NCI-H146 treated with DMSO at 0.1 percent for 48 hours (cell line): ENCODE measurements at regions not wholly inside any gene's neighbourhood (a gene's known extent, or its start where the extent isn't known, plus 50 kb on each side); places are given as distances from the start of the nearest gene placed in this dataset.
"Not testable (repeated sequence)": the region's sequence is repeated elsewhere in the genome, so short reads cannot be mapped to it uniquely, and the experiment has no call there.

Source experiments
- DNase-seq: peaks from one replicate; lab custom pipeline; 2025; ENCODE audit not compliant: unreplicated experiment; lab: John Stamatoyannopoulos, UW

DNA sequence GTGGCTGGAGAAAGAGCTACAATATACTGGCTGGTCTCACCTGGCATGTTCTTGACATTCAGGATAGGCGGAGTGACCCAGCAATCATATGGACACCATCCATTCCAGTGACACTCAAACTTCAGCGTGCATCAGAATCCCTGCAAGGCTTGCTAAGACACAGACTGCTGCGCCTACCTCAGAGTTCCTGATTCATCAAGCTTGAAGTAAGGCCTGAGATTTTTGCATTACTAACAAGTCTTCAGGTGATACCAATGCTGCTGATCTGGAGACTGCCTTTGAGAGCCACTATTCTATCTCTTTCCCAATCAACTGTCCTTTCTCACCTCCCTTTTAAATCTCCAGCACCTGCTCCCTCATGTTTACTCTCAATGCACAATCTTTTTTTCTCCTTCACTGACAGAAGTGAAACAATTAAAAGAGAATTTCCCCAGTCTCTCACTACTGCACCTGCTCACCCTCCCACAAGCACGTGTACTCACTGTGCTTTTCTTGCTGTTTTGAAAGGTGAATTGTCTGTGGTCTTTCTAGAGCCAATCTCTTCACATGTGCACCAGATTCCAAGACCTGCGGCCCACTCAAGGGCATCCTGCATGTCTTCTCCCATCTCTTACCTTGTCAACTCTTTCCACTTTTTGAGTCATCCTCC lies 519.2 kb downstream of the TTLL7 start:
- DNase-seq, result peak; percentile 15

DNA sequence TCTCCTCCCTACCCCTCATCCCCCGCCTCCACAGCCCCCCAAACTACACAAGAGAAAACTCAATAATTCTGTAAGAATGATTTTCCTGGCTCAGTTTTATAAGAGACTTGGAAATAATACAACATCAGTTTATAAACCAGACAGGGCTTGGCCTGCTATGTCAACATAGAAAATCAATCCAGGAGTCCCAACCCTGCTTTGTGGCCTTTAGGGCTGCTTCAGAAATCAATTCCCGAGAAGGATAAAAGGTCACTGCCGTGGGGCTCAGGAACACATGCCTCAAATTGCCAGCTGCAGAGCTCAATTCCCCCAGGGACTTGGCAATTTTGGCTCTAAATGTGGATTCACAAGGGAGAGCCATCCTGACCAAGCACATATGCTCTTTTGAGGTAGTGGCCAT lies 520.8 kb downstream of the TTLL7 start:
- DNase-seq, result not testable (repeated sequence)

GRCh38 chr1:83476518-83476917 lies 522.4 kb downstream of the TTLL7 start:
- DNase-seq, result not testable (repeated sequence)

GRCh38 chr1:83474946-83475345 lies 524.0 kb downstream of the TTLL7 start:
- DNase-seq, result not testable (repeated sequence)

DNA sequence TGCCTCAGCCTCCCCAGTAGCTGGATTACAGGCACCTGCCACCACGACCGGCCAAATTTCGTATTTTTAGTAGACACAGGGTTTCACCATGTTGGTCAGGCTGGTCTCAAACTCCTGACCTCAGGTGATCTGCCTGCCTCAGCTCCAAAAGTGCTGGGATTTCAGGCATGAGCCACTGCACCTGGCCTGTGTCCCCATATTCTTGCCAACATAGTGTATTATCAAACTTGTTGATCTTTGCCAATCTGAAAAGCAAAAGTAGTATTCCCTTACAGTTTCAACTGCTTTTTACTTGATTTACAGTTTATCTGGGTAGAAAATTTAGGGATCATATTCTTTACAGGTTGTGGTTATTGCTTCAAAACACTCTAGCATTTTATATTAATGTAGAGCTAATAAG lies 524.9 kb downstream of the TTLL7 start:
- not testable (repeated sequence) for DNase-seq

GRCh38 chr1:83472066-83472465 lies 526.9 kb downstream of the TTLL7 start:
- not testable (repeated sequence) for DNase-seq

DNA sequence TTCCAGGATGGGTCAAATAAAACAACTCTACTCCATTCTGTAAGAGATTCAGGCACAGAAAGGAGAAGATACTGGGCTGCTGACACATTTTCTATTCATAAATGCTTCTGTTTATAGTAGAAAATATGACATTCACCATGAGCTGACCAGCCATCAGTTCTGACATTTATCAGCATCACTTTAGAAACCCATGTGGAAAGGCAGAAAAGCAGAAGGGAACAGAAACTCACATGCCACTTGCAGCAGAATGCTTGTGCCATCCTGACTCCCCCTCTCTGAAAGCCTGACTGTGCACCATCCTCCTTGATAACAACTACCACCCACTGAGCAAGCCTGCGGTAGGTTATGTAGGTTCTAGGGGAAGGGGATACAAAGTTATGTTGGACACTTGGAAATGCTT lies 527.7 kb downstream of the TTLL7 start:
- not testable (repeated sequence) for DNase-seq

DNA sequence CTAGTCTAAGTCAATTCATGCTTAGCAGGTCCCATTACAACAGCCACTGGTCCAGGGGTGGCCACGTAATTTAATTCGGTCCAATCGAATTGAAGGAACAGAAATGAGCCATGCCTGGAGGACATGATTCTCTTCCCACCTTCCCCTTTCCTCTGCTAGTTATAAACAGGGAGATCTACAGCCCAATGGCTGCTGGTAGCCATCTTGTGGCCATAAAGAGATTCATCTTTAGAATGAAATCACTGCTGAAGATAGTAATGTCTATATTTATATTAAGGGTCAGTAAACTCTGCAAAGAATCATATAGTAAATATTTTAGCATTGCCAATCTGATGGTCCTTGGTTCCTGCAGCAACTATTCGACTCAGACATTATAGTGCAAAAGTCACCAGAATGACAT lies 530.6 kb downstream of the TTLL7 start:
- not testable (repeated sequence) for DNase-seq

- not testable (repeated sequence) for DNase-seq
These were observed 541.1 kb downstream of the TTLL7 start for GRCh38 chr1:83457735-83458248.

- DNase-seq, result not testable (repeated sequence)
These were observed 541.7 kb downstream of the TTLL7 start for GRCh38 chr1:83457281-83457680.

DNA sequence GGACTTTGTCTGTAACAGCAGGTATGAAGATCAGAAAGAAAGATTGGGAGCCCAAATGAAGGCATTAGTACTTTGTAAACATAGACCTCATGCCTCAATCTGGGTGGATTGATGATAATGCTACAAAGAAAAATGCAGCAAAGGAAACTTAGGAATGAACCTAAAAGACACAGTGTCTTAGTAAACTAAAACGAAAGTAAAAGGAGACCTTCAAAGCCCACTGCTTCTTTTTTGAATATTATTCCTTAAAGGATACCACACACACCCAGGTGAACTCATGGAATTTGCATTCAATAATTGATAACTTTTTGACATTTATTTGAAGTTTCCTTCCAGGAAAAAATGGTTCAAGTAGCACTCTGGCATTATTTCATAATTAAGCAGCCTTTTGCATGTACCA lies 543.2 kb downstream of the TTLL7 start:
- DNase-seq, result not testable (repeated sequence)

- not testable (repeated sequence) for DNase-seq
These were observed 553.1 kb downstream of the TTLL7 start for GRCh38 chr1:83445873-83446272.

GRCh38 chr1:83442412-83442811 lies 556.5 kb downstream of the TTLL7 start:
- not testable (repeated sequence) for DNase-seq

DNA sequence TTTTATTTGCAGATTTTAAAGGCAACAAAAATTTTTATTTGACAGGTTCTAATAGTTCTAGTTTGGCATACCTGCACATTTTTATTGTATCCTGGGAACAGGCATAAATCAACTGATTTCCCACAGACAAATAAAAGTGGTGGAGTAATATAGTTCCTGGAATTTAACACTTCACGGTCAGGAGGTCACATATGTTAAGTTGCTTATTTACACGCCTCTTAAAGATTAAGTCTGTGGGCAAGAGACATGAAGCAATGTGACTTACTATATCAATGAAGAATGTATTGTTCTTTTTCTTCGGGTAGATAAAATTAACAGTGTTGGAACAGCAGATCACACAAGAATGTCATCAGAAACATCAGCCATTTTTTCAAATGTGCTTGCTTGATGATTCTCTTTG lies 558.3 kb downstream of the TTLL7 start:
- not testable (repeated sequence) for DNase-seq

DNA sequence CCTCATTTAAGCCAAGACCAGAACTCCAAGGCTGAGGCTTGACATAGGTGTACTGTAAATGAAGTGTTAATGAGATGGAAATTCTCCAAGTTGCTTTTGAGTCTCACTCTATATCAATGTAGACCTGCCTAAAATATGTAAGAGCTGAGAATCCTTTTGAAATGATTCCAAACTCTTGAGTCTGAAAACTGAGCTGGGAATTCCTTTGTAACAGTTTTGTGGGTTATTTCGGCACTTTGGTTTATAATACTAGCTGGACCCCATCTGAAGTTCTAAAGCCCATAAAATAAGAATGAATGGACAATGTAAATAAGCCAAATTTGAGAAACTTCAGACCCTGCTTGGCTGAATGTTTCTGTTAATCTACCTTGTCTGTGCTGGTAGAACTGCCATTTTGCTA lies 558.9 kb downstream of the TTLL7 start:
- DNase-seq, result not testable (repeated sequence)

DNA sequence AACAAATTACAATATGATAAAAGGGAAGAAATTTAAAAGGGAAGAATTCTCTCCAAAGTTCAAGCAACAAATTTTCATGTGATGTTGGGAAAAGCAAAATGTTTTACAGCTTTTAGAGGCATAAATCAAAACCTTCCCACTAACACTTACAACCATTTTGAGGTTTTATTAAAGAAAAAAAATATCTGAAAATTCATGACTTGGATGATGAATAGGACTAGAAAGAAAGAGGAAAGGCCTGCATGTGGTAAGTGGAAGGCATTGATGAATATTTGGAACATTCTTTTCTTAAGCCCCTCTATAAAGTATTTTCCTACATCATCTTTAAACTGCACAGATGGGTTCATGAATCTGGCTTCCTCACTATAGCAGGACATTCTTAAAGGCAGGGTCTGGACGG lies 560.6 kb downstream of the TTLL7 start:
- not testable (repeated sequence) for DNase-seq

DNA sequence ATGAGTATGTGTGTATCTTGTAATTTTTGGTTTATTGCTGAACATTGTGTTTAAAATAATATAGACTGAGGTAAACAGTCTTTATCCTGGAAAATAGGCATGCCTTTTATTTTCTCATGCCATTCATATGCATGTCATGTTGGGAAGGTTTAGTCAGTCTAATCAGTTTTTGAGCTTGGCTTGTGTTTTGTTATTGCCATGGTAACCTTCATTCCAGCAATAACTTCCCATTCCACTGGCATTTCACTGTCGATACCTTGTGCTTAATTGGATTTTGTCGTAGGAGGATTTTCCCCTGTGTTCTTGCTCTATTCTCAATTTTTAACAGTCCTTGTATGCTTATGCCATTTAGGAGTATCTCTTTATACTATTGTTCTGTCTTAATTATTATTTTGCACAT lies 563.6 kb downstream of the TTLL7 start:
- DNase-seq, result not testable (repeated sequence)

- DNase-seq, result not testable (repeated sequence)
These were observed 571.4 kb downstream of the TTLL7 start for GRCh38 chr1:83427566-83427965.

- DNase-seq, result peak; percentile 45
These were observed 575.5 kb downstream of the TTLL7 start for GRCh38 chr1:83423382-83423781.

- no peak for DNase-seq
These were observed 580.4 kb downstream of the TTLL7 start for GRCh38 chr1:83418558-83418957.

- not testable (repeated sequence) for DNase-seq
These were observed 585.2 kb downstream of the TTLL7 start for GRCh38 chr1:83413839-83414107.

DNA sequence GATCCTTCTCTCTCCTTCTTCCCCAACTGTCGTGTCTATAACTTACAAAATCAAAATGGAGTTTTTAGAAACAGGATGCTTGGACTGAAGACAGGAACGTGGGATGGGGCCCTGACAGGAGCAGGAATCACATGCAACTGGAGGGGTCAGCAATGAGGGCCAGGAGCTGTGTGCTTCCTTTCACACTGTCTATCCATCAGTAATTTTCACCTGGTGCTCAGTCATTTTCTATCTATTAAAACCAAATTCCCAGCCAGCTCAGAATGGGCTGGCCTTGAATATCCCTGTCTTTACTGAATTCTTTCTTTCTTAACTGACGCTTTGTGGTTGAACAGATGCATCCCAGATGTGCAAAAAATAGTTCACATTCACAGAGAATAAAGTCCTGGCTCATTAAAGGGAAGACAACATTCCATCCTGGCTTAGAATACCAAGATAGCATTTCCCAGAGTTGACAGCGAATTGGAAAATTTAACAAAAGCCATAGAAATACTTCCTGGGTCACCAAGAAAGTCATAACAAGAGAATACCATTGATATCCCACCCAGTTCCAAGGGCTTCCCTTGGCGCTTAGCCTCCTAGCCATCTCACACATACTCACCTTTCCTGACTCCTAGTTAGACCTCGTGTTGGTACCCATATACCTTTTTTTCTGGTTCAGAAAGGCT lies 588.1 kb downstream of the TTLL7 start:
- not testable (repeated sequence) for DNase-seq
